ENCODE measurements at regions not wholly inside any gene's neighbourhood (a gene's known extent, or its start where the extent isn't known, plus 50 kb on each side); places are given as distances from the start of the nearest gene placed in this dataset.

GRCh38 chr5:57836331-57836730 is 353.7 kb upstream of the ACTBL2 start:
- DNase-seq (ENCODE audit: extremely low read depth, low read depth) = no peak
- TF ChIP-seq CTCF (IDR thresholded peaks at IDR 0.05; ENCODE audit: low read depth, low read length) = no peak

GRCh38 chr5:57834829-57835608 is 352.4 kb upstream of the ACTBL2 start:
- no peak for DNase-seq (ENCODE audit: extremely low read depth, low read depth)

GRCh38 chr5:57833489-57833888 is 350.9 kb upstream of the ACTBL2 start:
- TF ChIP-seq CTCF (IDR thresholded peaks at IDR 0.05; ENCODE audit: low read depth, low read length) = no peak
- DNase-seq (ENCODE audit: extremely low read depth, low read depth) = no peak

More at GRCh38 chr5:57834829-57835608, 352.4 kb upstream of the ACTBL2 start:
- no peak for TF ChIP-seq CTCF (IDR thresholded peaks at IDR 0.05; ENCODE audit: low read depth, low read length)

- no peak for DNase-seq (ENCODE audit: extremely low read depth, low read depth)
- TF ChIP-seq CTCF (IDR thresholded peaks at IDR 0.05; ENCODE audit: low read depth, low read length) = no peak
These were observed 350.3 kb upstream of the ACTBL2 start for GRCh38 chr5:57832875-57833274.

- TF ChIP-seq CTCF (IDR thresholded peaks at IDR 0.05; ENCODE audit: low read depth, low read length) = no peak
- DNase-seq (ENCODE audit: extremely low read depth, low read depth) = no peak
These were observed 349.3 kb upstream of the ACTBL2 start for GRCh38 chr5:57831932-57832331.

GRCh38 chr5:57831090-57831489 is 348.5 kb upstream of the ACTBL2 start:
- DNase-seq (ENCODE audit: extremely low read depth, low read depth) = no peak
- TF ChIP-seq CTCF (IDR thresholded peaks at IDR 0.05; ENCODE audit: low read depth, low read length) = no peak

- TF ChIP-seq CTCF (IDR thresholded peaks at IDR 0.05; ENCODE audit: low read depth, low read length) = no peak
- no peak for DNase-seq (ENCODE audit: extremely low read depth, low read depth)
These were observed 345.6 kb upstream of the ACTBL2 start for GRCh38 chr5:57828221-57828620.

Measured in AG09319 (cell line).